Breast epithelium (tissue), 3 donors: ENCODE measurements at regions not wholly inside any gene's neighbourhood (a gene's known extent, or its start where the extent isn't known, plus 50 kb on each side); places are given as distances from the start of the nearest gene placed in this dataset.

Experiments used
- POLR2A ChIP-seq: fragments of 450-650 bp; IDR thresholded peaks from one replicate; pipeline ENCODE4 v1.6.1; 2016; ENCODE audit warnings: antibody characterized with exemption, mild to moderate bottlenecking, moderate library complexity
- POLR2AphosphoS5 ChIP-seq, 3 donors: sonication (generic); formaldehyde crosslinking; IDR thresholded peaks; one replicate each; pipeline ENCODE4 v1.6.1; 2017; ENCODE audit warnings: antibody characterized with exemption in 3 of 3
- TF ChIP-seq, protein P1 (sequence below), 3 donors: fragments of 450-650 bp; IDR thresholded peaks; one replicate each; pipeline ENCODE4 v1.5.1; 2016 to 2017; ENCODE audit warnings: antibody characterized with exemption in 3 of 3, mild to moderate bottlenecking in 3 of 3, moderate library complexity in 3 of 3

DNA sequence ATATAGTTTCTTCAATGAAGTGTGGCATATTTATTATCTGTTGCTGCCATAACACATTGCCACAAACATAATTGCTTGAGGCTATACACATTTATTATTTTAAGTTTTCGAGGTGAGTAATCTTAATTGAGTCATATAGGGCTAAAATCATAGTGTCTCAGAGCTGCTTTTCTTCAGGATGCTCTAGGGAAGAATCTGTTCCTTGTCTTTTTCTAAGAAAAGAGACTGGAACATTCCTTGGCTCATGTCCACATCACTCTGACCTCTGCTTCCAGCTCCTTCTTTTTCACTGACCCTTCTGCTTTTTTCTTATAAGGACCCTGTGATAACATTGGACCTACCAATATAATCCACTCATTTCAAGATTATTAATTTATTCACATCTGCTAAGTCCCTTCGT, 632.4 kb upstream of the TYRP1 start:
- TF ChIP-seq, protein P1, sequence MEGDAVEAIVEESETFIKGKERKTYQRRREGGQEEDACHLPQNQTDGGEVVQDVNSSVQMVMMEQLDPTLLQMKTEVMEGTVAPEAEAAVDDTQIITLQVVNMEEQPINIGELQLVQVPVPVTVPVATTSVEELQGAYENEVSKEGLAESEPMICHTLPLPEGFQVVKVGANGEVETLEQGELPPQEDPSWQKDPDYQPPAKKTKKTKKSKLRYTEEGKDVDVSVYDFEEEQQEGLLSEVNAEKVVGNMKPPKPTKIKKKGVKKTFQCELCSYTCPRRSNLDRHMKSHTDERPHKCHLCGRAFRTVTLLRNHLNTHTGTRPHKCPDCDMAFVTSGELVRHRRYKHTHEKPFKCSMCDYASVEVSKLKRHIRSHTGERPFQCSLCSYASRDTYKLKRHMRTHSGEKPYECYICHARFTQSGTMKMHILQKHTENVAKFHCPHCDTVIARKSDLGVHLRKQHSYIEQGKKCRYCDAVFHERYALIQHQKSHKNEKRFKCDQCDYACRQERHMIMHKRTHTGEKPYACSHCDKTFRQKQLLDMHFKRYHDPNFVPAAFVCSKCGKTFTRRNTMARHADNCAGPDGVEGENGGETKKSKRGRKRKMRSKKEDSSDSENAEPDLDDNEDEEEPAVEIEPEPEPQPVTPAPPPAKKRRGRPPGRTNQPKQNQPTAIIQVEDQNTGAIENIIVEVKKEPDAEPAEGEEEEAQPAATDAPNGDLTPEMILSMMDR (IDR thresholded peaks at IDR 0.05), result no peak
- TF ChIP-seq POLR2A (no peak), POLR2AphosphoS5 (IDR thresholded peaks at IDR 0.05) (no peak)
